DMS53 (cell line): ENCODE measurements at regions not wholly inside any gene's neighbourhood (a gene's known extent, or its start where the extent isn't known, plus 50 kb on each side); places are given as distances from the start of the nearest gene placed in this dataset.

ENCODE experiments used
- DNase-seq: peaks from one replicate; lab custom pipeline; 2025; lab: John Stamatoyannopoulos, UW

DNA sequence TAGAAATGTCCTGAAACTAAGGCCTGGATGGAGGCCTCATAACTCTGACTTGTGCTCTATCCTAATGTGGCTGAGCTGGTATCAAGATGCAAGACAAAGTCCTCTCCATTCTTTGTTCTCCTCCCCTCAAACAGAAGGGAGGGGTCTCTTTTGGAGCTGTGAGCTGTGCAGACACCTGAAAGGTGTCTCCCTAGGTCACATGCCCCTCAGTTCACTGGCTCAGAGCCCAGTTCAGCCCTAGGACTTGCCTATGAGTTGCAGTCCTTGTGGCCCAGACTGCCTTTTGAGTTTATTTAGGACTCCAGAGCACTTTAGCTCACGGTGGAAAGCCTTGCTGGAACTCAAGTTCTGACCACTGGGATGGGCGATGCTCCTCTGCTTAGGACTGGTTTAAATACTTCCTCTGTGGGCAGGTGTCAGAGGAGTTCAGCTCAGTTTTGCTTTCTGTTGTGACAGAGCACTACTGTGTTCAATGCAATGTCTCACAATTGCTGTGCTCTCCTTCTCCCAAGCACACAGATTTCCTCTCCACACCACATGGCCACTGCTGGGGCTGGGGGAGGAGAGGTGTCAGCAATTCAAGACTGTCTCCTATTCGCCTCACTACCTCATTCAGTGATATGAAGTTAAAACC, 84.8 kb upstream of the ZNF827 start:
- DNase-seq, result no peak

DNA sequence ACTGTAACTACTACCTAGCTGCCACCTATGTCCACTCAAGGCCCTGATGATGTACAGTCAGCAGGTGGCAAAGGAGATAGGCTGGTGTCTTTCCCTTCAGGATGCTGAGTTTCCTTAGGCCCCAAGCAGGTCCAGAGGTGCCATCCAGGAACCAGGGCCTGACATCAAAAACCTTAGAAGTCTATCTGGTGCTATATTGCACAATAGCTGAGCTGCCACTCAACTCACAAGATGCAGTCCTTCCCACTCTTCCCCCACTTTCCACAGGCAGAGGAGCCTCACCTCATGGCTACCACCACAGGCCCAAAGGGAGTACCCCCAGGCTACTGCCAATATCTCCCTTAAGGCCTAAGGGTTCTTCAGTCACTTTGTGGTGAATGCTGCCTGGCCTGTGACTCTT, 83.9 kb upstream of the ZNF827 start:
- DNase-seq, result no peak

DNA sequence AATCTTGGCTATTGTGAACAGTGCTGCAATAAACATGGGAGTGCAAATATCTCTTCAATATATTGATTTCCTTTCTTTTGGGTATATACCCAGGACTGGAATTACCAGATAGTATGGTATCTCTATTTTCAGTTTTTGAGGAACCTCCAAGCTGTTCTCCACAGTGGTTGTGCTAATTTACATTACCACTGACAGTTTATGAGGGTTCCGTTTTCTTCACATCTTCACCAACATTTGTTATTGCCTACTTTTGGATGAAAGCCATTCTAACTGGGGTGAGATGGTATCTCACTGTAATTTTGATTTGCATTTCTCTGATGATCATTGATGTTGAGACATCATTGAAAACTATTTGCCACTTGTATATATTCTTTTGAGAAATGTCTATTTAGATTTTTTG, 79.6 kb upstream of the ZNF827 start:
- no peak for DNase-seq

DNA sequence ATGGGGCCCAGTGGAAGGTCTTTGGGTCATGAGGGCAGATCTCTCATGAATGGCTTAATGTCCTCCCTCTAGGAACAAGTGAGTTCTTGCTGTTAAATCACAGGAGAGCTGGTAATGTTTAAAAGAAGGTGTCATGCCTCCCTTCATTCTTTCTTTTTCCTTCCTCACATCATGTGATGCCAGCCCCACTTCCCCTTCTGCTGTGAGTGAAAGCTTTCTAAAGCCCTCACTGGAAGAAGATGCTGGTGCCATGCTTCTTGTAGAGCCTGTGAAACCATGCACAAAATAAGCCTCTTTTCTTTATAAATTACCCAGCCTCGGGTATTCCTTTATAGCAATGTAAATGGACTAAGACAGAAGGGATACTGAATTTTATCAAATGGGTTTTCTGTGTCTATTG, 66.1 kb upstream of the ZNF827 start:
- DNase-seq, result no peak

DNA sequence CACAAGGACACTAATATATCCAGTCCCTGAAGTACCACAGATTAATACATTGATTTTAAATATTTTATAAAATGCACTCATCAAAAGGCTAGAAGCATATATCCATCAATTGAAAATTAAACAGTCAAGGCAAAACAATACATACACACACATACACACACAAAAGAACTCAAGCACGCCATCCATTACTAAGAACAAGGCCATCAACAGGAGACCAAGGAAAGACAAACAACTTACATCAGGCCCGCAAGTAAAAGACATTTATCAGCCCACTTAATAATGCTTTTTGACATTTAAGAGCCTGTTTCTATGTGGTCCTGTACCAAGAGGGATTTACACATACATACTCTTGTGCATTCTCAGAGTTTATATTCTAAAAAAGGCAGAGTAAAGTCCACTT, 50.0 kb upstream of the ZNF827 start:
- DNase-seq, result no peak
